Stimulated activated naive CD4-positive, alpha-beta T cell (primary cell): ENCODE measurements at regions not wholly inside any gene's neighbourhood (a gene's known extent, or its start where the extent isn't known, plus 50 kb on each side); places are given as distances from the start of the nearest gene placed in this dataset.

Source experiments
- DNase-seq, 6 experiments: peaks; one replicate each; lab custom pipeline; 2025; lab: John Stamatoyannopoulos, UW

- DNase-seq, result no peak
These were observed 54.7 kb upstream of the TPRG1 start for GRCh38 chr3:189117087-189117486.

- DNase-seq, result no peak
These were observed 52.9 kb upstream of the TPRG1 start for GRCh38 chr3:189118896-189119295.

- DNase-seq, result no peak
These were observed 51.8 kb upstream of the TPRG1 start for GRCh38 chr3:189119950-189120349.

GRCh38 chr3:189121092-189121491 lies 50.7 kb upstream of the TPRG1 start:
- DNase-seq, result peak in 1 of 6 experiments; percentile 1
